Heart left ventricle (tissue), 13 donors: ENCODE measurements at regions not wholly inside any gene's neighbourhood (a gene's known extent, or its start where the extent isn't known, plus 50 kb on each side); places are given as distances from the start of the nearest gene placed in this dataset.

Experiments used
- POLR2A ChIP-seq, 2 donors: fragments of 450-650 bp; IDR thresholded peaks; one replicate each; pipeline ENCODE4 v1.6.1; 2017; ENCODE audit warnings: antibody characterized with exemption in 2 of 2, mild to moderate bottlenecking in 2 of 2, moderate library complexity in 2 of 2
- TF ChIP-seq, protein P1 (sequence below), 12 donors: fragments of 200-600 bp; sonication (generic) in 4 of 12; IDR thresholded peaks; one replicate each; pipeline versions ENCODE4 v1.5.0 to v1.8.0; 2018 to 2022; ENCODE audit warnings: antibody characterized with exemption in 12 of 12, mild to moderate bottlenecking in 5 of 12
- donor health status: ischemic (EF 13 %, LVEDD 7.1; RV severe dilation, severe dysfunction).
- donor health status: DM: no; HTN: yes; CAD: no.
- donor health status: DM: no; HTN: no; CAD: no.
- donor health status: ischemic (EF 25% LVEDD 6.9; RV normal size, moderate dysfunction).
- donor health status: ischemic (EF 25% LVEDD 5.7; RV mildly dilated, moderate dysfunction).
- donor health status: ischemic (EF 35%, LVEDD 5.7; RV mildly dilated, moderate dysfunction).
- donor health status: nonischemic (EF 11% LVEDD 7.7; RV severe dilation, severe dysfunction).
- donor health status: DM: yes; HTN: yes; CAD: no.
- donor health status: PGD.
- donor health status: ischemic (EF 29% LVEDD 5.4; RV normal size, mild dysfunction).
- donor health status: nonischemic (EF 23%, LVEDD 6.1; RV moderate dilation, normal function).

DNA sequence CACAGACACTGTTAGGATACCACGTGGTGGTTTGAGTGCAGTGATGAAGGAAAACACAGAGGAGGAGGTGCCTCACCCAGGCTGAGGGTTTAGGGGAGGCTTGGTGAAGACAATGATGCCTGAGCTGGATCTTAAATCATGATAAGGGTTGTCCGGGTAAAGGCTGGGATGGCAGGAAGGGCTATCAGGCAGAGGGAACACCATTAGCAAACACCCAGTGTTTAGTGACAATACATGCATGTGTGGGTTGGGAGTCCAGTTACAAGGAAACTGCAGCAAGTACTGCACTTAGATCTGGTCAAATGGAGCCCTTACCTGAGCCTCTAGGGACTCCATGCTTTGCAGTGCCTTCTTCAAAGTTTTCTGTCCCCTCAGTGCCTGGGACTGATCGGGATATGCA is 79.8 kb upstream of the MBOAT2 start:
- TF ChIP-seq, protein P1, sequence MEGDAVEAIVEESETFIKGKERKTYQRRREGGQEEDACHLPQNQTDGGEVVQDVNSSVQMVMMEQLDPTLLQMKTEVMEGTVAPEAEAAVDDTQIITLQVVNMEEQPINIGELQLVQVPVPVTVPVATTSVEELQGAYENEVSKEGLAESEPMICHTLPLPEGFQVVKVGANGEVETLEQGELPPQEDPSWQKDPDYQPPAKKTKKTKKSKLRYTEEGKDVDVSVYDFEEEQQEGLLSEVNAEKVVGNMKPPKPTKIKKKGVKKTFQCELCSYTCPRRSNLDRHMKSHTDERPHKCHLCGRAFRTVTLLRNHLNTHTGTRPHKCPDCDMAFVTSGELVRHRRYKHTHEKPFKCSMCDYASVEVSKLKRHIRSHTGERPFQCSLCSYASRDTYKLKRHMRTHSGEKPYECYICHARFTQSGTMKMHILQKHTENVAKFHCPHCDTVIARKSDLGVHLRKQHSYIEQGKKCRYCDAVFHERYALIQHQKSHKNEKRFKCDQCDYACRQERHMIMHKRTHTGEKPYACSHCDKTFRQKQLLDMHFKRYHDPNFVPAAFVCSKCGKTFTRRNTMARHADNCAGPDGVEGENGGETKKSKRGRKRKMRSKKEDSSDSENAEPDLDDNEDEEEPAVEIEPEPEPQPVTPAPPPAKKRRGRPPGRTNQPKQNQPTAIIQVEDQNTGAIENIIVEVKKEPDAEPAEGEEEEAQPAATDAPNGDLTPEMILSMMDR (IDR thresholded peaks at IDR 0.05), result no peak
- TF ChIP-seq POLR2A (IDR thresholded peaks at IDR 0.05), result no peak
